Colonic mucosa (tissue), 4 donors: ENCODE measurements at regions not wholly inside any gene's neighbourhood (a gene's known extent, or its start where the extent isn't known, plus 50 kb on each side); places are given as distances from the start of the nearest gene placed in this dataset.

Source experiments
- DNase-seq: peaks from one replicate; pipeline ENCODE4 v3.0.0-alpha.2; 2020
- H3K27ac ChIP-seq: fragments of 200-600 bp; one replicate; pipeline ENCODE4 v1.8.0; 2021
- H3K27me3 ChIP-seq: fragments of 200-600 bp; one replicate; pipeline ENCODE4 v1.8.0; 2021
- H3K36me3 ChIP-seq: fragments of 200-600 bp; one replicate; pipeline ENCODE4 v1.8.0; 2021
- H3K4me1 ChIP-seq: fragments of 200-600 bp; one replicate; pipeline ENCODE4 v1.8.0; 2021; ENCODE audit warnings: mild to moderate bottlenecking
- H3K4me3 ChIP-seq: fragments of 200-600 bp; one replicate; pipeline ENCODE4 v1.8.0; 2021
- H3K9ac ChIP-seq, 2 donors: one replicate each; pipeline ENCODE4 v1.7.0; 2013; ENCODE audit warnings: control low read depth in 2 of 2, low read depth in 2 of 2, low read length in 2 of 2
- H3K9me3 ChIP-seq: fragments of 200-600 bp; one replicate; pipeline ENCODE4 v1.8.0; 2021
- CTCF ChIP-seq: fragments of 200-600 bp; IDR thresholded peaks from one replicate; pipeline ENCODE4 v1.8.0; 2022; ENCODE audit warnings: antibody characterized with exemption, mild to moderate bottlenecking
- intact Hi-C: fragments of 100-400 bp; cut with DNase I; formaldehyde crosslinking; loops from one replicate; pipeline ENCODE4 v1.14.1; 2022
- donor health status: healthy.
- donor health status: DM: no; HTN: no; CAD: no.
- donor health status: DM: no; HTN: no; CAD: no.

DNA sequence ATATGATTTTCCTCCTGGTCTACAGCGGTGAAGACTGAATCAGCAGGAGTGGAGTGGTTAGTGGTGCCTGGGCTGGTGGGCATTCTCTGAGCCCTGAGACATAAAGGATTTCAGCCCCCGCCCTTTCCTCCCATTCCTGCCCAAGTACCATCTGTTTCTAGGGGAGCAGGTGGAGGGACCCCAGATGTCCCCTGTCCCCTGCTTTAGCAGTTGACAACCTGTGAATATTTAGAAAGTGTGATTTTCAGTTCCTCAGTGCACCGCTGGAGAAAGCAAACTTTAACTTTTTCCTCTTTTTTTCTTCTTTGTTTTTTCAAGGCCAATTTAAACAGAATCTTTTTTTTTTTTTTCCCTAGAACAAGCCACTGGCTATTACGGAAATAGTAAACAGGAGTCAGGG is 163.8 kb upstream of the MYL2 start:
- no peak overlapping the region for H3K4me3 ChIP-seq
- no peaks in the 10 kb centered on the region for H3K36me3 ChIP-seq
- H3K4me1 ChIP-seq, result no peaks in the 10 kb centered on the region
- intact Hi-C loops, result no loop called here
- H3K27ac ChIP-seq, result no peak overlapping the region
- no peaks in the 10 kb centered on the region for H3K9me3 ChIP-seq
- TF ChIP-seq CTCF, result no peak
- no peak overlapping the region for H3K9ac ChIP-seq
- no peak for DNase-seq
- no peaks in the 10 kb centered on the region for H3K27me3 ChIP-seq

- intact Hi-C loops, result no loop called here
- Histone ChIP-seq H3K36me3 (no peaks in the 10 kb centered on the region), H3K27ac (no peak overlapping the region), H3K4me1 (no peaks in the 10 kb centered on the region), H3K9me3 (no peaks in the 10 kb centered on the region), H3K9ac (no peak overlapping the region), H3K27me3 (no peaks in the 10 kb centered on the region), H3K4me3 (no peak overlapping the region)
- TF ChIP-seq CTCF, result no peak
- no peak for DNase-seq
Observed at GRCh38 chr12:111081600-111081999, 161.2 kb upstream of the MYL2 start.

DNA sequence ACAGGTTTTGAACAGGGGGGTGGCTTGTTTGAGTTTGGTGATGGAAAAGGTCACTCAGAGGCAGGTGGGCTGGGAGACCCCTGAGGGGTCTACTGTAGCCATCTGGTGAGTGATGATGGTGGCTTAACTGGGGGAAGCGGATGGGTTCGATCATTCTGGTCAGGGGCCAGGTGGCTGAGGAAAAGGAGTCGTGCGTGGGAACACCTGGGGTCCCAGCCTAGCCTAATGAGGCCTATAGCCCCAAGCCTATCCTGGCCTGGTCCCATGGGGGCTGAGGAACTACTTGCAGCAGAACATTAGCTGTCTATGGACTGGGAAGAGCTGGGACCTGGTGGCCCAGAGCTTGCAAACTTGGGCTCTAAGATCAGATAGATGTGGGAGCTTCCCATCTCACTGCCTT is 158.4 kb upstream of the MYL2 start:
- no peak for DNase-seq
- Histone ChIP-seq H3K9me3 (no peaks in the 10 kb centered on the region), H3K9ac (no peak overlapping the region), H3K4me1 (no peaks in the 10 kb centered on the region), H3K27me3 (no peaks in the 10 kb centered on the region), H3K36me3 (no peaks in the 10 kb centered on the region), H3K4me3 (no peak overlapping the region), H3K27ac (no peak overlapping the region)
- intact Hi-C loops, result no loop called here
- TF ChIP-seq CTCF, result no peak

DNA sequence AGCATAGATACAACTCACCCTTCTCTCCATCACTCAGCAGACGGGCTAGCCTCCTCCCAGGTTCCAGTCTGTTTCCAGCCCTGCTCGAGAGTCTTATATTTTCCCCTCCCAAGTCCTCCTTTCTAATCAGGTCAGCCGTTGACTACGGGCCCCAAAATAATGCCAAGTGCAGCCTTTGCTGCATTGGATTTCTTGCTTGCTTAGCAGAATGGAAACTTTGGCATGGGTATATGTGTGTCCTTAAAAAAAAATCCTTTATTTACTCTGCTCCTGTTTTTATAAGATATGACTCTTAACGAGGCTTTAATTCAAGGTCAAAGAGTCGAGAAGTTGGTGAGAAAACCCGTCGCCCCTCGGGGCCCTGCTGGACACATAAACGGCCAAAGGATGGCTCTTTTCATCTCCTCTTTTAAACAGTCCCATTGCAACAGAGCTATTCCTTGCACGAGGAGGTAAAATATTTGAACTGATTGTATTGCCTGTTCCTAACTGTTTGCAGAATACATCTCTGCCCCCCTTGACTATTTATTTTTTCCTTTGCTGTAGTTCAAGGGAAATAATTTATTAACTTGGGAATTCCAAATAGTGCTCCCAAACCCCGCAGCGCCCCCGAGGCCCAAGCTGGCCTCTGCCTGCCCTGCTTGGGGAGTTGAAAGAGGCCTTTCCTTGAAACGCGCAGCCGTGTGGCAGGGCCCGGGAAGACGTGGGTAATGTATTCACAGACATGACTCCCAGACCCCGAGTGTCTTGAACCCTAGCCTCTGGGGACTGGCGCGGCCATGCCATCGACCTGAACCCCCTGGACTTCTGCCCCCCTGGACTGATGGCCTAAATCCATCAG is 156.5 kb upstream of the MYL2 start:
- TF ChIP-seq CTCF, result no peak
- no peak overlapping the region for H3K4me3 ChIP-seq
- no peaks in the 10 kb centered on the region for H3K4me1 ChIP-seq
- H3K27me3 ChIP-seq, result no peaks in the 10 kb centered on the region
- no peak for DNase-seq
- no peaks in the 10 kb centered on the region for H3K9me3 ChIP-seq
- H3K9ac ChIP-seq, result no peak overlapping the region
- H3K36me3 ChIP-seq, result no peaks in the 10 kb centered on the region
- intact Hi-C loops, result no loop called here
- no peak overlapping the region for H3K27ac ChIP-seq

DNA sequence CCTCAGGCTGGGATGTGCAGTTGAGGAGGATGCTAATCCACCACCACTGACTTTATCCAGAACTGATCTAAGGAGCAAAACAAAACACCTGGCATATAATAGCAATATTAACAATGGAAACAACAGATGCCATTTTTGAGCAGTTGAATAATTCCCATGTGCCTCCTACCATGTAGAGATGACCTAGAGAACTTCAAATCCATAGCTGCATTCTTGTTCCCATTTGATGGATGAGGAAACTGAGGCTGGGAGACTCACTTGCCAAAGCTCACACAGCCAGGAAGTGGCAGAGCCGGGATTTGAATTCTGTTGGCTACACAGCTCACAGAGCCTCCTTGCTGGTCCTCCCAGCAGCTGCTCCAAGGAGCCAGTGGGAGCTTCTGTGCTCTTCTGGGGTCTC is 155.8 kb upstream of the MYL2 start:
- TF ChIP-seq CTCF, result no peak
- Histone ChIP-seq H3K27ac (no peak overlapping the region), H3K4me3 (no peak overlapping the region), H3K9ac (no peak overlapping the region), H3K9me3 (no peaks in the 10 kb centered on the region), H3K4me1 (no peaks in the 10 kb centered on the region), H3K36me3 (no peaks in the 10 kb centered on the region), H3K27me3 (no peaks in the 10 kb centered on the region)
- DNase-seq, result no peak
- intact Hi-C loops, result no loop called here
